ENCODE measurements at regions not wholly inside any gene's neighbourhood (a gene's known extent, or its start where the extent isn't known, plus 50 kb on each side); places are given as distances from the start of the nearest gene placed in this dataset.

DNA sequence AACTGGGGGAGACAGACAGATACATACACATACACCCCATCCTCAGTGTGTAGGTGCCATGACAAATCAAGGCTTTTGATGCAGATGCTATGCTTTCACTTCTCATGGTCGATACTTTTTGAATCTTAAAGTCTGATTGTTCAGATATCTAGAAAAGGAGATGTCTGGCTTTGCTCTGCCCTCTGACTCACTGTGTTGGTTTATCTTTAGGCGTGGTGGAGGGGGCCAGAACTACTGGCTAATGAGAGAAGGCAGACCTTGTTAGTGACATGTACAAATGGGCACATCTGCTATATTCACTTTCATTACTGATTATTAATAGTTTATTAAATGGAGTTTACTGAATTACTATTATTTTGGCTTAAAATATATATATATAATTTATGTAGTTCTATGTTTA lies 444.3 kb upstream of the RGS6 start:
- DNase-seq (ENCODE audit: low spot score) = no peak
- Histone ChIP-seq H3K4me3 (no peak overlapping the region), H3K27ac (peak overlapping the region in 1 of 2 donors; percentile 10)
- TF ChIP-seq, protein P1, sequence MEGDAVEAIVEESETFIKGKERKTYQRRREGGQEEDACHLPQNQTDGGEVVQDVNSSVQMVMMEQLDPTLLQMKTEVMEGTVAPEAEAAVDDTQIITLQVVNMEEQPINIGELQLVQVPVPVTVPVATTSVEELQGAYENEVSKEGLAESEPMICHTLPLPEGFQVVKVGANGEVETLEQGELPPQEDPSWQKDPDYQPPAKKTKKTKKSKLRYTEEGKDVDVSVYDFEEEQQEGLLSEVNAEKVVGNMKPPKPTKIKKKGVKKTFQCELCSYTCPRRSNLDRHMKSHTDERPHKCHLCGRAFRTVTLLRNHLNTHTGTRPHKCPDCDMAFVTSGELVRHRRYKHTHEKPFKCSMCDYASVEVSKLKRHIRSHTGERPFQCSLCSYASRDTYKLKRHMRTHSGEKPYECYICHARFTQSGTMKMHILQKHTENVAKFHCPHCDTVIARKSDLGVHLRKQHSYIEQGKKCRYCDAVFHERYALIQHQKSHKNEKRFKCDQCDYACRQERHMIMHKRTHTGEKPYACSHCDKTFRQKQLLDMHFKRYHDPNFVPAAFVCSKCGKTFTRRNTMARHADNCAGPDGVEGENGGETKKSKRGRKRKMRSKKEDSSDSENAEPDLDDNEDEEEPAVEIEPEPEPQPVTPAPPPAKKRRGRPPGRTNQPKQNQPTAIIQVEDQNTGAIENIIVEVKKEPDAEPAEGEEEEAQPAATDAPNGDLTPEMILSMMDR (IDR thresholded peaks at IDR 0.05) = no peak

DNA sequence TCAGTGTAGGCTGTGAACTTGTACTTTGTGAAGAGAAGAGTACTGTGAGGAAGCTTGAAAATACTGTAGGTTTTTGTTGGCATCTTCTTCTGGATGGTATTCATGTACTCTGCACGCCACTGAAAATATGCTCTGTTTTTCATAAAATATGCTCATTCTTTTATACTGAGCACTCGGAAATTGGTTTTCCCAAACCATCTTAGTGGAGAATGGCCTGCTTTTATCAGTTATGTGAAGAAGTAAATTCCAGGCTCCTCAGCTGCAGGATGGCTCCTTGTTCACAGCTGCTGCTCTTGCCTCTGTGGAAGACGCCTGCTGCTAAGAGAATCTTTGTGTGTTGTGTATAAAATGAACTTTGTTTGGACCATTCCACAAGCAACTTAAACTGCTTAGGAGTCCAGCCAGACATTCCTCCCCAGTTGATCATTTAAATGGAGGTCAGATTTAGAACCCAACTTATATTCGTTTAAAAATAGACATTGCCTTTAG lies 443.5 kb upstream of the RGS6 start:
- TF ChIP-seq, protein P1 (IDR thresholded peaks at IDR 0.05) = no peak
- DNase-seq (ENCODE audit: low spot score) = no peak
- Histone ChIP-seq H3K27ac (peak overlapping the region; percentile 18 to 79), H3K4me3 (peak overlapping the region; percentile 9)

DNA sequence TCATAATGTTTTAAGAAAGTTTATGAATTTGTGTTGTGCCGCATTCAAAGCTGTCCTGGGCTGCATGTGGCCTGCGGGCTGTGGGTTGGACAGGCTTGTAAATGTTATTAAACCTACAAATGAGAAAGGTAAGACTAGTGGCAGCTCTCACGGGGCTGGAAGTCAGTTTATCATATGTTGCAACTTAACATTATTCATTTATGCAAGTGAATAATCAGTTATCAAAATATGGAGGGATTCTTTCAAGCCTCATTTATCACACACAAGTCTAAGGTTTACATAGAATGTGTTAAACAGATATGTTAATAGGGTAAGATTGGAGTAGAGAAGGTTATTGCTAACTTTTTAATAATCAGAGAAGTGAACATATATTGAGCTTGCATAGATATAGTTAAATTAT lies 442.5 kb upstream of the RGS6 start:
- Histone ChIP-seq H3K27ac (peak overlapping the region; percentile 1 to 12), H3K4me3 (no peak overlapping the region)
- TF ChIP-seq, protein P1 (IDR thresholded peaks at IDR 0.05) = no peak
- no peak for DNase-seq (ENCODE audit: low spot score)

DNA sequence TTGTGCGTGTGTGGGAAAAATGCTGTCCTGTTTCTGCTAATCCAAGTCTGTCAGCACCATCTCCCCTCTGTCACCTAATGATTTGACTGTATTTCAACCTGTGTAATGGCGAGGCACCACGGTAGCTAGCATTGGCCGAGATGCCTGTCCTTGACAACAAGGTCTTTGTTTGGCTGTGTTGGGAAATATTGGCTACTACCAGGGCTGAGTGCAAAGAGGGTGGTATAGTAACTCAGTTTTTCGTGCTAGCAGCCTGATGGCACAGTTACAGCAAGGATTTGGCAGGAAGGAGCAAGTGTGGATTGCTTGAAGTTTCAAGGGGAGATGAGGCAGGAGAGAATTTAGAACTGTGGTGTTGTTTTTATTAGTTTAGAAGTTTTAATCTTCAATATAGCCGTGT lies 440.3 kb upstream of the RGS6 start:
- no peak for DNase-seq (ENCODE audit: low spot score)
- H3K27ac ChIP-seq = peak overlapping the region in 1 of 2 donors; percentile 58
- TF ChIP-seq, protein P1 (IDR thresholded peaks at IDR 0.05) = no peak
- no peak overlapping the region for H3K4me3 ChIP-seq

DNA sequence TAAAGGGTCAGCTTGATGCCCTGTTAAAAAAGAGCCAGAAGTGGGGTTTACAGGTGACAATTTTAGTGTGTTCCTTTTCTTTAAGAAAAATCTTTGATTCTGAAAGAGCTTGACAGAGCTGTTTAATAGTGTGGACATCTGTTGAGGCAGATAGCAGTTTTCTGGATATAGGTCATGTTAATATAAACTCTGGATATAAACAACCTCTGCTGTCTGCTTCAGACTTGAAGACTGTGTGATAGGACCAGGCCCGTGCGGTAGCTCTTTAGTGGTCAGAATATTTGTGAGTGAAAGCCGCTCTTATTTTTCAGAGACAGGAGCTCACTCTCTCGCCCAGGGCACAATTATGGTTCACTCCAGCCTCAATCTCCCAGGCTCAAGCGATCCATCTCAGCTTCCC lies 439.9 kb upstream of the RGS6 start:
- TF ChIP-seq, protein P1 (IDR thresholded peaks at IDR 0.05) = no peak
- Histone ChIP-seq H3K27ac (peak overlapping the region in 1 of 2 donors; percentile 58), H3K4me3 (no peak overlapping the region)
- no peak for DNase-seq (ENCODE audit: low spot score)

DNA sequence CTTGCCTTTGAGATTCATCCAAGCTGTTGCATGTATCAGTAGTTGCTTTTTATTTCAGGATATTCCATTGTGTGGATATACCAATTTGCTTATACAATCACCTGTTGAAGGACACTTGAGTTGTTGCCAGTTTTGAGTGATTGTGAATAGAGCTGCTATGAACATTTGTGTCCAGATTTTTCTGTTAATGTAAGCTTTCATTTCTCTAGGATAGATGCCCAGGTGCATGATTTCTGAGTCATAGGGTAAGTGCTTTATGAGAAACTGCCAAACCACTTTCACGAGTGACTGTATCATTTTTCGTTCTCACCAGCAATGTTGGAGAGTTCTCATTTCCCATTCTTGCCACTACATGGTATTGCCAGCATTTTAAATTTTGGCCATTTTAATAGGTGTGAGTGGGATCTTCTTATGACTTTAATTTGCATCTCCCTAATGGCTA lies 434.6 kb upstream of the RGS6 start:
- no peak overlapping the region for H3K27ac ChIP-seq
- H3K4me3 ChIP-seq = no peak overlapping the region
- TF ChIP-seq, protein P1 (IDR thresholded peaks at IDR 0.05) = no peak
- DNase-seq (ENCODE audit: low spot score) = no peak

DNA sequence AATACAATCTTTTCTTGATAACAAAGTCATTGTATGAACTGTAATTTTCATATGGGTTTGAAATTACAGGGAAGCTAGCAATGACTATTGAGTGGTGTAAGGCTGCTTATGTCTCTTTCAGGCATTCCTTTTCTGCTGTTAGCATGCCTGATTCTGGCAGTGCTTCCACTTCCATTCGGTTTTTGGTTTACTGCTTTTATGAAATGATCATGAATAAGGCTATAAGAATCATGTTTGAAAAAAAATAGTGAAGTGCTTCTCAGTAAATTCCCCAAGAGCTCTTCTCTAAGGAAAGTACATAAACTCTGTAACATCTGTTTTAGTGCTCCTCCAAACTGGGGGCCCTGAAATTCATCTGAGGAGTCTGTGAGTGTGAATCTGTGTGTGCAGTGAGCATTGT lies 434.0 kb upstream of the RGS6 start:
- TF ChIP-seq, protein P1 (IDR thresholded peaks at IDR 0.05) = no peak
- Histone ChIP-seq H3K27ac (no peak overlapping the region), H3K4me3 (no peak overlapping the region)
- no peak for DNase-seq (ENCODE audit: low spot score)
